ENCODE measurements at regions not wholly inside any gene's neighbourhood (a gene's known extent, or its start where the extent isn't known, plus 50 kb on each side); places are given as distances from the start of the nearest gene placed in this dataset.

GRCh38 chr3:117537949-117538348, 828.4 kb downstream of the TUSC7 start:
- Histone ChIP-seq H4K5ac (ENCODE audit: insufficient read length, low read depth, low read length) (no peak overlapping the region), H3K4me2 (ENCODE audit: insufficient read depth in 1 of 2, low read depth in 2 of 2, low read length in 2 of 2) (no peak overlapping the region), H3K36me3 (ENCODE audit: control insufficient read depth in 2 of 4, insufficient read depth in 4 of 4, low read length in 3 of 4) (no peaks in the 10 kb centered on the region), H3K27ac (ENCODE audit: low read depth, low read length) (no peak overlapping the region), H3K23me2 (ENCODE audit: low read depth, low read length) (no peaks in the 10 kb centered on the region), H3K18ac (ENCODE audit: extremely low read depth, low read length) (no peak overlapping the region), H3K9me3 (ENCODE audit: insufficient read depth in 2 of 2, low read depth in 1 of 2, low read length in 1 of 2) (no peaks in the 10 kb centered on the region), H2BK12ac (ENCODE audit: low read depth, low read length) (no peak overlapping the region), H2AFZ (ENCODE audit: low read length) (no peak overlapping the region), H2BK15ac (ENCODE audit: low read length) (no peak overlapping the region), H3K79me2 (ENCODE audit: control insufficient read depth in 1 of 2, insufficient read depth in 2 of 2, low read length in 2 of 2) (no peaks in the 10 kb centered on the region), H2BK5ac (ENCODE audit: low read depth, low read length) (no peak overlapping the region), H3K4ac (replicated peaks; ENCODE audit: insufficient read length, low read depth, low read length) (no peak overlapping the region), H3K14ac (ENCODE audit: insufficient read length) (no peak overlapping the region), H4K8ac (ENCODE audit: extremely low read depth, insufficient read depth, low read length) (no peak overlapping the region), H2BK20ac (ENCODE audit: low read length) (no peak overlapping the region), H2BK120ac (replicated peaks; ENCODE audit: low read depth, low read length) (no peak overlapping the region), H3K27me3 (replicated peaks in 1 of 4; ENCODE audit: control insufficient read depth in 3 of 4, extremely low read depth in 1 of 4, insufficient read depth in 3 of 4, low read length in 3 of 4) (peaks cover 0 to 2% (median 0%) of the 10 kb centered on the region in 4 experiments; a peak in 1 of 7 replicates), H3K9ac (replicated peaks in 1 of 4; ENCODE audit: extremely low read depth in 1 of 4, low read depth in 3 of 4, low read length in 3 of 4) (no peak overlapping the region), H3K79me1 (ENCODE audit: low read depth, low read length) (no peaks in the 10 kb centered on the region), H2AK5ac (ENCODE audit: low read depth, low read length) (no peak overlapping the region), H4K91ac (replicated peaks; ENCODE audit: insufficient read length, low read length) (no peak overlapping the region), H3K23ac (ENCODE audit: insufficient read length) (no peak overlapping the region), H3K4me3 (ENCODE audit: extremely low read depth in 1 of 4, insufficient read depth in 2 of 4, low read depth in 3 of 4, low read length in 4 of 4) (no peak overlapping the region), H4K20me1 (replicated peaks in 1 of 2; ENCODE audit: control insufficient read depth in 1 of 2, insufficient read depth in 2 of 2, low read length in 2 of 2) (no peaks in the 10 kb centered on the region), H3K56ac (replicated peaks; ENCODE audit: insufficient read length, low read depth, low read length) (no peak overlapping the region), H3K4me1 (replicated peaks in 1 of 4; ENCODE audit: control insufficient read depth in 3 of 4, insufficient read depth in 4 of 4, low read length in 3 of 4) (no peaks in the 10 kb centered on the region)
- POLR2A ChIA-PET (ENCODE audit: partially characterized antibody): no interaction called here
- 100% methylated on average over 1 of the region's 1 CpG; no CpG with 5 or more reads in 1 of the 2 experiments for WGBS, 2 experiments (ENCODE audit: extremely low coverage in 1 of 2, insufficient coverage in 1 of 2, insufficient read length in 1 of 2, insufficient replicate concordance in 2 of 2, low coverage in 1 of 2, low lambda C conversion rate in 2 of 2, missing lambda C conversion rate in 1 of 2)
- TF ChIP-seq, protein P1, sequence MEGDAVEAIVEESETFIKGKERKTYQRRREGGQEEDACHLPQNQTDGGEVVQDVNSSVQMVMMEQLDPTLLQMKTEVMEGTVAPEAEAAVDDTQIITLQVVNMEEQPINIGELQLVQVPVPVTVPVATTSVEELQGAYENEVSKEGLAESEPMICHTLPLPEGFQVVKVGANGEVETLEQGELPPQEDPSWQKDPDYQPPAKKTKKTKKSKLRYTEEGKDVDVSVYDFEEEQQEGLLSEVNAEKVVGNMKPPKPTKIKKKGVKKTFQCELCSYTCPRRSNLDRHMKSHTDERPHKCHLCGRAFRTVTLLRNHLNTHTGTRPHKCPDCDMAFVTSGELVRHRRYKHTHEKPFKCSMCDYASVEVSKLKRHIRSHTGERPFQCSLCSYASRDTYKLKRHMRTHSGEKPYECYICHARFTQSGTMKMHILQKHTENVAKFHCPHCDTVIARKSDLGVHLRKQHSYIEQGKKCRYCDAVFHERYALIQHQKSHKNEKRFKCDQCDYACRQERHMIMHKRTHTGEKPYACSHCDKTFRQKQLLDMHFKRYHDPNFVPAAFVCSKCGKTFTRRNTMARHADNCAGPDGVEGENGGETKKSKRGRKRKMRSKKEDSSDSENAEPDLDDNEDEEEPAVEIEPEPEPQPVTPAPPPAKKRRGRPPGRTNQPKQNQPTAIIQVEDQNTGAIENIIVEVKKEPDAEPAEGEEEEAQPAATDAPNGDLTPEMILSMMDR (IDR thresholded peaks at IDR 0.05; ENCODE audit: control extremely low read depth in 1 of 3, insufficient read depth in 1 of 3, low read depth in 1 of 3, low read length in 3 of 3): no peak
- no peak for TF ChIP-seq SIN3A (conservative IDR thresholded peaks at IDR 0.05 in 1 of 2, IDR thresholded peaks at IDR 0.05 in 1 of 2; ENCODE audit: low read depth in 1 of 2, low read length in 2 of 2)
- TF ChIP-seq MAX (IDR thresholded peaks at IDR 0.05): no peak
- TF ChIP-seq, protein P2, sequence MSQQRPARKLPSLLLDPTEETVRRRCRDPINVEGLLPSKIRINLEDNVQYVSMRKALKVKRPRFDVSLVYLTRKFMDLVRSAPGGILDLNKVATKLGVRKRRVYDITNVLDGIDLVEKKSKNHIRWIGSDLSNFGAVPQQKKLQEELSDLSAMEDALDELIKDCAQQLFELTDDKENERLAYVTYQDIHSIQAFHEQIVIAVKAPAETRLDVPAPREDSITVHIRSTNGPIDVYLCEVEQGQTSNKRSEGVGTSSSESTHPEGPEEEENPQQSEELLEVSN (IDR thresholded peaks at IDR 0.05): no peak
- TF ChIP-seq ATF3 (IDR thresholded peaks at IDR 0.05; ENCODE audit: insufficient read depth, low read depth, low read length): no peak
- TF ChIP-seq KDM1A (IDR thresholded peaks at IDR 0.05; ENCODE audit: borderline replicate concordance, low read length): no peak
- no peak for TF ChIP-seq SP1 (IDR thresholded peaks at IDR 0.05; ENCODE audit: low read depth, low read length)
- no peak for TF ChIP-seq SUZ12 (IDR thresholded peaks at IDR 0.05; ENCODE audit: low read length)
- no peak for TF ChIP-seq SAP30 (IDR thresholded peaks at IDR 0.05; ENCODE audit: insufficient read depth, insufficient replicate concordance, low read length)
- TF ChIP-seq SIX5 (IDR thresholded peaks at IDR 0.05; ENCODE audit: low read depth, low read length): no peak
- CTCF ChIA-PET (ENCODE audit: partially characterized antibody): no interaction called here
- FAIRE-seq (no peak), DNase-seq (ENCODE audit: low read depth in 1 of 2, low spot score in 2 of 2) (no peak)
